Mesothelial cell of epicardium (in vitro differentiated cells): ENCODE measurements at regions not wholly inside any gene's neighbourhood (a gene's known extent, or its start where the extent isn't known, plus 50 kb on each side); places are given as distances from the start of the nearest gene placed in this dataset.

Source experiments
- DNase-seq, 2 experiments: peaks; one replicate each; pipeline ENCODE4 v3.0.0; 2021; ENCODE audit warnings: low spot score in 2 of 2; ENCODE audit not compliant: unreplicated experiment in 2 of 2
- H3K27ac Mint-ChIP-seq: 2 replicates; pipeline ENCODE4 v1.8.0; 2021; ENCODE audit warnings: mixed read lengths
- H3K27me3 Mint-ChIP-seq: 2 replicates; pipeline ENCODE4 v1.8.0; 2021; ENCODE audit warnings: low read depth, mixed read lengths
- H3K36me3 Mint-ChIP-seq: 2 replicates; pipeline ENCODE4 v1.8.0; 2021; ENCODE audit warnings: mixed read lengths
- H3K4me1 Mint-ChIP-seq: 2 replicates; pipeline ENCODE4 v1.8.0; 2021; ENCODE audit warnings: mixed read lengths
- H3K4me3 Mint-ChIP-seq: 2 replicates; pipeline ENCODE4 v1.8.0; 2021; ENCODE audit warnings: mild to moderate bottlenecking, moderate library complexity, mixed read lengths
- H3K9me3 Mint-ChIP-seq: 2 replicates; pipeline ENCODE4 v1.8.0; 2021; ENCODE audit warnings: mixed read lengths
- CTCF ChIP-seq: fragments of 200-600 bp; sonication (generic); IDR thresholded peaks from one replicate; pipeline ENCODE4 v1.5.0; 2021; ENCODE audit warnings: antibody characterized with exemption; ENCODE audit not compliant: unreplicated experiment

GRCh38 chr3:148441191-148441590, 256.5 kb upstream of the AGTR1 start:
- no peak for DNase-seq
- peaks cover 2% of the 10 kb centered on the region for H3K9me3 Mint-ChIP-seq
- no peak for TF ChIP-seq CTCF
- no peaks in the 10 kb centered on the region for H3K36me3 Mint-ChIP-seq
- H3K27me3 Mint-ChIP-seq = peaks cover 13% of the 10 kb centered on the region
- no peak overlapping the region for H3K4me3 Mint-ChIP-seq
- H3K27ac Mint-ChIP-seq = no peak overlapping the region
- H3K4me1 Mint-ChIP-seq = no peaks in the 10 kb centered on the region

- peaks cover 6% of the 10 kb centered on the region for H3K27me3 Mint-ChIP-seq
- H3K27ac Mint-ChIP-seq = no peak overlapping the region
- no peak for DNase-seq
- H3K36me3 Mint-ChIP-seq = no peaks in the 10 kb centered on the region
- peaks cover 4% of the 10 kb centered on the region for H3K4me1 Mint-ChIP-seq
- no peak for TF ChIP-seq CTCF
- H3K4me3 Mint-ChIP-seq = no peak overlapping the region
- H3K9me3 Mint-ChIP-seq = no peaks in the 10 kb centered on the region
Observed at GRCh38 chr3:148450819-148451218, 246.9 kb upstream of the AGTR1 start.

- H3K36me3 Mint-ChIP-seq = no peaks in the 10 kb centered on the region
- H3K9me3 Mint-ChIP-seq = no peaks in the 10 kb centered on the region
- DNase-seq = no peak
- peaks cover 3% of the 10 kb centered on the region for H3K27me3 Mint-ChIP-seq
- H3K4me1 Mint-ChIP-seq = peaks cover 4% of the 10 kb centered on the region
- H3K4me3 Mint-ChIP-seq = no peak overlapping the region
- no peak overlapping the region for H3K27ac Mint-ChIP-seq
- TF ChIP-seq CTCF = no peak
Observed at GRCh38 chr3:148451969-148452368, 245.7 kb upstream of the AGTR1 start.

GRCh38 chr3:148453781-148454191, 243.9 kb upstream of the AGTR1 start:
- Mint-ChIP-seq H3K36me3 (no peaks in the 10 kb centered on the region), H3K4me3 (no peak overlapping the region), H3K27ac (no peak overlapping the region), H3K9me3 (no peaks in the 10 kb centered on the region), H3K27me3 (no peaks in the 10 kb centered on the region), H3K4me1 (peaks cover 4% of the 10 kb centered on the region)
- DNase-seq = no peak
- TF ChIP-seq CTCF = no peak

DNA sequence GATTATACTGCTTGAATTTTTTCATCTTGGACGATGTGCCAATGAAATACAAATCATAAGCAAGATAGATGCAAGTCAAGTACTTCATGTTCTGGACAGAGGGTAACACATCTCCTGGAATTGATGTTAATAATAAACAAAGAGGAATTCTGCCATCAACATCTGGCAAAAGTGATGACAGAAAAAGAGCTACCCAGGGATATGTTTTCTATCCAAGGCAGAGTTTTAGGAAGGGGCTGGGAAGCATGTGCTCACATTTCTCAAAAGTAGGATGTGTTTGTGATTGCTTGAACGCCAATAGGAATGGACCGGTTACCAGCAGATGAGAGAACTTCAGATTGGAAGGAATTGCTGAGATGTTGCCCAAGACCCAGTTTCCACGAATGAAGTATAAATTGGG, 242.6 kb upstream of the AGTR1 start:
- H3K4me1 Mint-ChIP-seq = peaks cover 4% of the 10 kb centered on the region
- H3K27me3 Mint-ChIP-seq = no peaks in the 10 kb centered on the region
- no peak overlapping the region for H3K27ac Mint-ChIP-seq
- DNase-seq = no peak
- no peaks in the 10 kb centered on the region for H3K36me3 Mint-ChIP-seq
- H3K4me3 Mint-ChIP-seq = no peak overlapping the region
- no peak for TF ChIP-seq CTCF
- no peaks in the 10 kb centered on the region for H3K9me3 Mint-ChIP-seq

DNA sequence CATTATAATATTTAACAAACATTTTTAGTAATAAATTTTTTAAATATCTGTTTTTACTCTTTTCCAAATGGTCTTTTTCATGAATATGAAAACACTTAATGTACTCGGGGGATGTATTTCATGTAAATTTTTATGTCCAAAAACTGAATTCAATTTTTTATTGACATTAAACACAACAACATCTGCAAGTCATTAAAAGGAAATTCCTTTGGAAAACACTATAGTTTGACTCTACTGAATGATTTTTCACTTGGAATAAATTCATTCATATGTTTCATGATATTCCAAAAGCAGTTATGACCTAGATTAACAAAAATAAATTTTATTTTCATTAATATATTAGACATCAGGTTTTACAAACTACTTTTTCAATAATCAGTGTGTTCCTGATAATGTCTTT, 239.8 kb upstream of the AGTR1 start:
- H3K27me3 Mint-ChIP-seq = no peaks in the 10 kb centered on the region
- H3K4me1 Mint-ChIP-seq = peaks cover 3% of the 10 kb centered on the region
- TF ChIP-seq CTCF = no peak
- no peaks in the 10 kb centered on the region for H3K9me3 Mint-ChIP-seq
- no peaks in the 10 kb centered on the region for H3K36me3 Mint-ChIP-seq
- no peak overlapping the region for H3K4me3 Mint-ChIP-seq
- no peak overlapping the region for H3K27ac Mint-ChIP-seq
- DNase-seq = no peak
